ENCODE measurements at regions not wholly inside any gene's neighbourhood (a gene's known extent, or its start where the extent isn't known, plus 50 kb on each side); places are given as distances from the start of the nearest gene placed in this dataset.

DNA sequence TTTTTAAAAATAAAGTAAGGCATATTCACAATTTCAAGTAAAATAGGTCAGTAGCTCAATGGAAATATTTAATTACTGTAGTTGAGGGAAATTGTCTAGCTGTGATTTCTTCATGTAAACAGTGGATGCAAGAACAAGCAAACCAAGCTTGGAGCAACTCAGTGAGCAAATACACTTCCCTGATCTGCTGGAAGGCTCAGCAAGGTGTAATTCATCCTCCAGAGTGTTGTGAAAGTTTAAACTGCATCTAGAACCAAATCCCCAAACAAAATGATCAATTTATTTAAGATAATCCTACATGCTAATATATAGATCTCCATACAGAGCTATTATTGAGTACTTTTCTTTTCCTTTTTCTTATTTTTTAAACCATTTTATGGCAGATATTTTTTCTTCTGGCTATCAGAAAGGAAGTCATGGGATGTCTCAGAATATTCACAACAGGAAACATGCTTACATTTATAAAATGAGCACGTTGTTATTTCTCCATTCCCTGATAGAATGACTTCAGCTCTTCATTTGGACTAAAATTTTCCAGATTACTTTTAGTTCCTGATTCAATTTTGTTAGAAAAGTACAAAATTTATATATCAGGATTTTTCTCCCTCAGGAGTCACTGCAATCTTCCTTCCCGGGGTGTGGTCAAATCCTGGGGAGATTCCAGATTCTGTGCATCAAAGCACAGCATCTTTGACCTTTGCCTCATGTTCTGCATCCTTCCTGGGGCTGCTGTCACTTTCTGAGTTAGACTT is 219.2 kb upstream of the ELL2 start:
- TF ChIP-seq, protein P1, sequence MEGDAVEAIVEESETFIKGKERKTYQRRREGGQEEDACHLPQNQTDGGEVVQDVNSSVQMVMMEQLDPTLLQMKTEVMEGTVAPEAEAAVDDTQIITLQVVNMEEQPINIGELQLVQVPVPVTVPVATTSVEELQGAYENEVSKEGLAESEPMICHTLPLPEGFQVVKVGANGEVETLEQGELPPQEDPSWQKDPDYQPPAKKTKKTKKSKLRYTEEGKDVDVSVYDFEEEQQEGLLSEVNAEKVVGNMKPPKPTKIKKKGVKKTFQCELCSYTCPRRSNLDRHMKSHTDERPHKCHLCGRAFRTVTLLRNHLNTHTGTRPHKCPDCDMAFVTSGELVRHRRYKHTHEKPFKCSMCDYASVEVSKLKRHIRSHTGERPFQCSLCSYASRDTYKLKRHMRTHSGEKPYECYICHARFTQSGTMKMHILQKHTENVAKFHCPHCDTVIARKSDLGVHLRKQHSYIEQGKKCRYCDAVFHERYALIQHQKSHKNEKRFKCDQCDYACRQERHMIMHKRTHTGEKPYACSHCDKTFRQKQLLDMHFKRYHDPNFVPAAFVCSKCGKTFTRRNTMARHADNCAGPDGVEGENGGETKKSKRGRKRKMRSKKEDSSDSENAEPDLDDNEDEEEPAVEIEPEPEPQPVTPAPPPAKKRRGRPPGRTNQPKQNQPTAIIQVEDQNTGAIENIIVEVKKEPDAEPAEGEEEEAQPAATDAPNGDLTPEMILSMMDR (IDR thresholded peaks at IDR 0.05 in 2 of 3, conservative IDR thresholded peaks at IDR 0.05 in 1 of 3; ENCODE audit: control insufficient read depth in 2 of 3, extremely low read depth in 1 of 3, insufficient read depth in 1 of 3, low read depth in 3 of 3, low read length in 3 of 3), result no peak
- TF ChIP-seq, protein P2, sequence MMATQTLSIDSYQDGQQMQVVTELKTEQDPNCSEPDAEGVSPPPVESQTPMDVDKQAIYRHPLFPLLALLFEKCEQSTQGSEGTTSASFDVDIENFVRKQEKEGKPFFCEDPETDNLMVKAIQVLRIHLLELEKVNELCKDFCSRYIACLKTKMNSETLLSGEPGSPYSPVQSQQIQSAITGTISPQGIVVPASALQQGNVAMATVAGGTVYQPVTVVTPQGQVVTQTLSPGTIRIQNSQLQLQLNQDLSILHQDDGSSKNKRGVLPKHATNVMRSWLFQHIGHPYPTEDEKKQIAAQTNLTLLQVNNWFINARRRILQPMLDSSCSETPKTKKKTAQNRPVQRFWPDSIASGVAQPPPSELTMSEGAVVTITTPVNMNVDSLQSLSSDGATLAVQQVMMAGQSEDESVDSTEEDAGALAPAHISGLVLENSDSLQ (IDR thresholded peaks at IDR 0.05), result no peak
- no peak for TF ChIP-seq SMC3 (IDR thresholded peaks at IDR 0.05; ENCODE audit: borderline replicate concordance, low read length)
- no peak for TF ChIP-seq FOXK2 (IDR thresholded peaks at IDR 0.05)
- TF ChIP-seq, protein P3, sequence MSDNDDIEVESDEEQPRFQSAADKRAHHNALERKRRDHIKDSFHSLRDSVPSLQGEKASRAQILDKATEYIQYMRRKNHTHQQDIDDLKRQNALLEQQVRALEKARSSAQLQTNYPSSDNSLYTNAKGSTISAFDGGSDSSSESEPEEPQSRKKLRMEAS (IDR thresholded peaks at IDR 0.05; ENCODE audit: low read depth, low read length), result no peak
- no peak for TF ChIP-seq ETV6 (conservative IDR thresholded peaks at IDR 0.05 in 1 of 2, IDR thresholded peaks at IDR 0.05 in 1 of 2; ENCODE audit: borderline replicate concordance in 1 of 2, low read depth in 1 of 2)
- TF ChIP-seq RCOR1 (conservative IDR thresholded peaks at IDR 0.05; ENCODE audit: low read depth, low read length), result no peak
- TF ChIP-seq IKZF1 (conservative IDR thresholded peaks at IDR 0.05), result no peak
